MM.1S (cell line): ENCODE measurements at regions not wholly inside any gene's neighbourhood (a gene's known extent, or its start where the extent isn't known, plus 50 kb on each side); places are given as distances from the start of the nearest gene placed in this dataset.

ENCODE experiments used
- DNase-seq: peaks from one replicate; pipeline ENCODE4 v3.0.0-alpha.2; 2015
- H2AFZ ChIP-seq: fragments of 300-600 bp; sonication (generic); 2 replicates; pipeline ENCODE4 v1.6.0; 2016; ENCODE audit warnings: antibody characterized with exemption, low read length
- H3F3A ChIP-seq: fragments of 300-600 bp; sonication (generic); 2 replicates; pipeline ENCODE4 v1.6.1; 2016; ENCODE audit warnings: mild to moderate bottlenecking, antibody characterized with exemption, low read length, moderate library complexity, mixed read lengths; ENCODE audit not compliant: insufficient read depth
- H3K27ac ChIP-seq: fragments of 300-600 bp; sonication (generic); 2 replicates; pipeline ENCODE4 v1.5.1; 2016; ENCODE audit warnings: mild to moderate bottlenecking, low read length
- H3K27me3 ChIP-seq: fragments of 300-600 bp; sonication (generic); replicated peaks from 2 replicates; pipeline ENCODE4 v1.6.0; 2016; ENCODE audit warnings: low read length; ENCODE audit not compliant: insufficient read depth
- H3K36me3 ChIP-seq: fragments of 300-600 bp; sonication (generic); replicated peaks from 2 replicates; pipeline ENCODE4 v1.6.1; 2016; ENCODE audit warnings: mild to moderate bottlenecking, low read length, mixed read lengths; ENCODE audit not compliant: insufficient read depth
- H3K4me1 ChIP-seq: fragments of 300-600 bp; sonication (generic); 2 replicates; pipeline ENCODE4 v1.6.1; 2016; ENCODE audit warnings: low read length, mixed read lengths
- H3K4me2 ChIP-seq: fragments of 300-600 bp; sonication (generic); 2 replicates; pipeline ENCODE4 v1.6.0; 2016; ENCODE audit warnings: low read depth, low read length
- H3K4me3 ChIP-seq: fragments of 300-600 bp; sonication (generic); 2 replicates; pipeline ENCODE4 v1.5.1; 2016; ENCODE audit warnings: low read length, mixed read lengths
- H3K79me2 ChIP-seq: fragments of 300-600 bp; sonication (generic); 2 replicates; pipeline ENCODE4 v1.6.1; 2016; ENCODE audit warnings: mixed run types, low read length, mixed read lengths
- H3K9ac ChIP-seq: fragments of 300-600 bp; sonication (generic); 2 replicates; pipeline ENCODE4 v1.6.1; 2016; ENCODE audit warnings: low read length, mixed read lengths
- H3K9me2 ChIP-seq: fragments of 300-600 bp; sonication (generic); replicated peaks from 2 replicates; pipeline ENCODE4 v1.6.1; 2016; ENCODE audit warnings: mild to moderate bottlenecking, low read length, mixed read lengths; ENCODE audit not compliant: insufficient read depth
- H3K9me3 ChIP-seq: fragments of 300-600 bp; sonication (generic); replicated peaks from 2 replicates; pipeline ENCODE4 v1.6.1; 2016; ENCODE audit warnings: mild to moderate bottlenecking, low read length, mixed read lengths; ENCODE audit not compliant: insufficient read depth
- H4K20me1 ChIP-seq: fragments of 300-600 bp; sonication (generic); 2 replicates; pipeline ENCODE4 v1.6.1; 2016; ENCODE audit warnings: mild to moderate bottlenecking, low read length, moderate library complexity, mixed read lengths; ENCODE audit not compliant: insufficient read depth
- EZH2 ChIP-seq: fragments of 300-600 bp; sonication (generic); optimal IDR thresholded peaks from 2 replicates; pipeline ENCODE3; 2017; ENCODE audit warnings: low read depth, mild to moderate bottlenecking, antibody characterized with exemption, low read length, mixed read lengths
- EZH2phosphoT487 ChIP-seq: fragments of 300-600 bp; sonication (generic); IDR thresholded peaks from 2 replicates; pipeline ENCODE4 v1.6.1; 2018; ENCODE audit warnings: antibody characterized with exemption, low read length
- TF ChIP-seq, protein P1 (sequence below): fragments of 300-600 bp; sonication (generic); IDR thresholded peaks from 2 replicates; pipeline ENCODE4 v1.5.1; 2016; ENCODE audit warnings: antibody characterized with exemption, low read length, mixed read lengths

DNA sequence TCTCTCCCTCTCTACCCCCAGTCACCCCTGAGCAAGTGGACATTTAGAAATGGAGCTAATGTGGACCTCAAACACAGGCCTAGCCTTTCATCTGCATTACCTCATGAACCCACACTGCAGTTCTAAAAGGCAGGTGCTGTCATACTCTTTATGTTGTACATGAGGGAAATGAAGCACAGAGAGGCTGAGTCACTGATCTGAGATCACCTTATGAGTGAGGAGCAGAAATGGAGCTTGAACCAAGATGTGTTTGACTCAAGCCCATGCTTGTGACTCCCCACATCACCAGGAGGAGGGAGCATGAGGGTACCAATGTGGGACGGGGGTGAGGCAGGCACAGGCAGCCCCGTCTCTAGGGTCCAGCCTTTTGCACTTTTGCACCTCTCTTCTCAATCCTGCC lies 702.8 kb downstream of the PTPRU start:
- no peaks in the 10 kb centered on the region for H3K9me3 ChIP-seq
- H3K79me2 ChIP-seq, result no peaks in the 10 kb centered on the region
- H3K9ac ChIP-seq, result no peak overlapping the region
- no peak for DNase-seq
- no peak overlapping the region for H3K4me3 ChIP-seq
- peaks cover 61% of the 10 kb centered on the region for H3K27me3 ChIP-seq
- no peak for TF ChIP-seq EZH2phosphoT487
- no peak for TF ChIP-seq EZH2
- TF ChIP-seq, protein P1, sequence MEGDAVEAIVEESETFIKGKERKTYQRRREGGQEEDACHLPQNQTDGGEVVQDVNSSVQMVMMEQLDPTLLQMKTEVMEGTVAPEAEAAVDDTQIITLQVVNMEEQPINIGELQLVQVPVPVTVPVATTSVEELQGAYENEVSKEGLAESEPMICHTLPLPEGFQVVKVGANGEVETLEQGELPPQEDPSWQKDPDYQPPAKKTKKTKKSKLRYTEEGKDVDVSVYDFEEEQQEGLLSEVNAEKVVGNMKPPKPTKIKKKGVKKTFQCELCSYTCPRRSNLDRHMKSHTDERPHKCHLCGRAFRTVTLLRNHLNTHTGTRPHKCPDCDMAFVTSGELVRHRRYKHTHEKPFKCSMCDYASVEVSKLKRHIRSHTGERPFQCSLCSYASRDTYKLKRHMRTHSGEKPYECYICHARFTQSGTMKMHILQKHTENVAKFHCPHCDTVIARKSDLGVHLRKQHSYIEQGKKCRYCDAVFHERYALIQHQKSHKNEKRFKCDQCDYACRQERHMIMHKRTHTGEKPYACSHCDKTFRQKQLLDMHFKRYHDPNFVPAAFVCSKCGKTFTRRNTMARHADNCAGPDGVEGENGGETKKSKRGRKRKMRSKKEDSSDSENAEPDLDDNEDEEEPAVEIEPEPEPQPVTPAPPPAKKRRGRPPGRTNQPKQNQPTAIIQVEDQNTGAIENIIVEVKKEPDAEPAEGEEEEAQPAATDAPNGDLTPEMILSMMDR, result no peak
- no peak overlapping the region for H3K4me2 ChIP-seq
- H2AFZ ChIP-seq, result no peak overlapping the region
- no peak overlapping the region for H3K27ac ChIP-seq
- no peaks in the 10 kb centered on the region for H3K4me1 ChIP-seq
- H4K20me1 ChIP-seq, result no peaks in the 10 kb centered on the region
- H3K36me3 ChIP-seq, result no peaks in the 10 kb centered on the region
- H3K9me2 ChIP-seq, result no peaks in the 10 kb centered on the region
- no peaks in the 10 kb centered on the region for H3F3A ChIP-seq

DNA sequence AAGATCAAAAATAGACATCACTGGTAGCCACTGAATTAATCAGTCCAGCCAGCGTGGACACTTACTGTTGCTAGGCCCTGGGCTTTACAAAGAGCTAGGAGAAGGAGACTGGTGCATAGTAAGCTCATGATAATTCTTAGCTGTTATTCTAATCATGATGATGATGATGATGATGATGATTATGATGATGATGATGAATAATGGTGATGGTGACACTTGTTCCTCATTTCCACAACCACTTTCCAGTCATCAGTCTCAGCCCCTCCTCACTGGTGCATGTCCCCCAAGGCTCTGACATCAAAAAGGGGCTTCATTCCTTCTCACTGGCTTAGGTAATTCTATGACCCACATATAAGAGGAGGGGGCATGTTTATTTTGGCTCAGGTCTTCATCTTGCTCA lies 701.0 kb downstream of the PTPRU start:
- H3K4me2 ChIP-seq, result no peak overlapping the region
- TF ChIP-seq EZH2 (no peak), EZH2phosphoT487 (no peak)
- TF ChIP-seq, protein P1, result no peak

DNA sequence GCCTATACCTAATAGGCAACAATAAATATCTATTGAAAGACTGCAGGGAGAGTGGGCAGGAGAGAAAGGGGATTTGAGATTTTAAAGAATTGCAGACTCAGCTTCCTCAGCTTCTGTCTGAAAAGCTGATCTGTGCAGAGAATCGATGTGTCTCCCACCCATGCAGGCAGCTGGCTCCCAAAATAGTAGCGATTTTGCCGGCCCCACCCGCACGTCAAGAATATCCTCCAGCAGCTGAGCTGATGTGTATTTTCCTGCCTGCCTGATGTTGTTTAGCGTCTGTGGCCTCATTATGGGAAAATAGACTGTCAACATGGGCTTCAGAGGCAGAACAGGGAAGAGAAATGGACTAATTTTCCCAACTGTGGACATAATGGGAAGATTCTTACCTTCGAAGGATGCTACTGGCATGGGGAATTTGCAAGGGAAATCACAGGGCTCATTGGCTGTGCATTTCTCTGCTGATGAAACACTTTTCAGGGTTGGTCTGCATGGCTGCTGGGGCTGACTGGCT lies 699.8 kb downstream of the PTPRU start:
- Histone ChIP-seq H3K4me2 (no peak overlapping the region), H4K20me1 (no peaks in the 10 kb centered on the region), H3K27ac (no peak overlapping the region), H3K4me1 (no peaks in the 10 kb centered on the region), H3K9me2 (no peaks in the 10 kb centered on the region), H3K9ac (no peak overlapping the region), H3K4me3 (no peak overlapping the region), H3K9me3 (no peaks in the 10 kb centered on the region), H3F3A (no peaks in the 10 kb centered on the region), H2AFZ (no peak overlapping the region), H3K79me2 (no peaks in the 10 kb centered on the region), H3K27me3 (peaks cover 83% of the 10 kb centered on the region), H3K36me3 (no peaks in the 10 kb centered on the region)
- TF ChIP-seq, protein P1, result no peak
- no peak for TF ChIP-seq EZH2phosphoT487
- no peak for DNase-seq

More for the DNA sequence above, 701.0 kb downstream of the PTPRU start:
- H3K9me2 ChIP-seq, result no peaks in the 10 kb centered on the region
- H4K20me1 ChIP-seq, result no peaks in the 10 kb centered on the region
- H3K79me2 ChIP-seq, result no peaks in the 10 kb centered on the region
- no peaks in the 10 kb centered on the region for H3K36me3 ChIP-seq
- H3K4me1 ChIP-seq, result no peaks in the 10 kb centered on the region
- H3K9me3 ChIP-seq, result no peaks in the 10 kb centered on the region
- no peaks in the 10 kb centered on the region for H3F3A ChIP-seq
- no peak overlapping the region for H3K4me3 ChIP-seq
- DNase-seq, result no peak
- peaks cover 76% of the 10 kb centered on the region for H3K27me3 ChIP-seq
- H3K9ac ChIP-seq, result no peak overlapping the region
- H3K27ac ChIP-seq, result no peak overlapping the region
- no peak overlapping the region for H2AFZ ChIP-seq
